ENCODE measurements at regions not wholly inside any gene's neighbourhood (a gene's known extent, or its start where the extent isn't known, plus 50 kb on each side); places are given as distances from the start of the nearest gene placed in this dataset.

DNA sequence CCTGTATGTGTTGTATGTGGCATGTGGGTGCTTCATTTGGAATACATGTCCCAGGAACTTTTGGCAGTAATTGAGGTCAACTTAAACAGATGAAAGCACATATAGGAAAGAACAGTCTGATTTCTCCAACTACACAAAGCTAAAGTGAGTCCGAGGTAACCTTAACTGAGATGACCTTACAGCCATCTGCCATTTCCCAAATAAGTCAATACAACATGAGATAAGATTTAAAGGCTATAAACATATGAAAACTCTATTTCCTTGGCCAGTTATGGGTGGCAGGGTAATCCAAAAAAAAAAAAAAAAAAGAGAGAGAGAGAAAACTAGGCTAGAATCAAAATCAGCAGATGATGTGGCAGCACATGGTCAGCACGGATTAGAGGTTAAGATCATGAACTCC, 1068.3 kb downstream of the KHDRBS2 start:
- TF ChIP-seq, protein P1, sequence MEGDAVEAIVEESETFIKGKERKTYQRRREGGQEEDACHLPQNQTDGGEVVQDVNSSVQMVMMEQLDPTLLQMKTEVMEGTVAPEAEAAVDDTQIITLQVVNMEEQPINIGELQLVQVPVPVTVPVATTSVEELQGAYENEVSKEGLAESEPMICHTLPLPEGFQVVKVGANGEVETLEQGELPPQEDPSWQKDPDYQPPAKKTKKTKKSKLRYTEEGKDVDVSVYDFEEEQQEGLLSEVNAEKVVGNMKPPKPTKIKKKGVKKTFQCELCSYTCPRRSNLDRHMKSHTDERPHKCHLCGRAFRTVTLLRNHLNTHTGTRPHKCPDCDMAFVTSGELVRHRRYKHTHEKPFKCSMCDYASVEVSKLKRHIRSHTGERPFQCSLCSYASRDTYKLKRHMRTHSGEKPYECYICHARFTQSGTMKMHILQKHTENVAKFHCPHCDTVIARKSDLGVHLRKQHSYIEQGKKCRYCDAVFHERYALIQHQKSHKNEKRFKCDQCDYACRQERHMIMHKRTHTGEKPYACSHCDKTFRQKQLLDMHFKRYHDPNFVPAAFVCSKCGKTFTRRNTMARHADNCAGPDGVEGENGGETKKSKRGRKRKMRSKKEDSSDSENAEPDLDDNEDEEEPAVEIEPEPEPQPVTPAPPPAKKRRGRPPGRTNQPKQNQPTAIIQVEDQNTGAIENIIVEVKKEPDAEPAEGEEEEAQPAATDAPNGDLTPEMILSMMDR (IDR thresholded peaks at IDR 0.05): no peak
- TF ChIP-seq POLR2A (IDR thresholded peaks at IDR 0.05) (no peak), EP300 (IDR thresholded peaks at IDR 0.05) (no peak)
- no peaks in the 10 kb centered on the region for H3K9me3 ChIP-seq
- WGBS, 2 donors: 77 to 79% methylated on average over 2 of the region's 2 CpGs
- DNase-seq (ENCODE audit: low spot score in 2 of 2): no peak
- H3K4me1 ChIP-seq: no peaks in the 10 kb centered on the region
- no peaks in the 10 kb centered on the region for H3K27me3 ChIP-seq
- H3K27ac ChIP-seq: no peak overlapping the region
- no peak overlapping the region for H3K4me3 ChIP-seq
- no peaks in the 10 kb centered on the region for H3K36me3 ChIP-seq

- Histone ChIP-seq H3K27ac (no peak overlapping the region), H3K4me1 (no peaks in the 10 kb centered on the region), H3K4me3 (no peak overlapping the region), H3K27me3 (no peaks in the 10 kb centered on the region), H3K36me3 (no peaks in the 10 kb centered on the region), H3K9me3 (peaks cover 0 to 7% (median 3%) of the 10 kb centered on the region in 4 donors)
- 33 to 55% methylated on average over 1 of the region's 1 CpG for WGBS, 2 donors
- no peak for DNase-seq (ENCODE audit: low spot score in 2 of 2)
- no peak for TF ChIP-seq POLR2A (IDR thresholded peaks at IDR 0.05)
- TF ChIP-seq EP300 (IDR thresholded peaks at IDR 0.05): no peak
- TF ChIP-seq, protein P1 (IDR thresholded peaks at IDR 0.05): no peak
Observed at GRCh38 chr6:61210549-61210948, 1075.5 kb downstream of the KHDRBS2 start.

- Histone ChIP-seq H3K36me3 (no peaks in the 10 kb centered on the region), H3K4me3 (no peak overlapping the region), H3K27ac (no peak overlapping the region), H3K9me3 (peaks cover 0 to 52% (median 0%) of the 10 kb centered on the region in 4 donors), H3K27me3 (no peaks in the 10 kb centered on the region), H3K4me1 (no peaks in the 10 kb centered on the region)
- 77 to 100% methylated on average over 1 of the region's 1 CpG for WGBS, 2 donors
- TF ChIP-seq, protein P1 (IDR thresholded peaks at IDR 0.05): no peak
- TF ChIP-seq EP300 (IDR thresholded peaks at IDR 0.05): no peak
- no peak for DNase-seq (ENCODE audit: low spot score in 2 of 2)
Observed at GRCh38 chr6:61203966-61204496, 1082.0 kb downstream of the KHDRBS2 start.

DNA sequence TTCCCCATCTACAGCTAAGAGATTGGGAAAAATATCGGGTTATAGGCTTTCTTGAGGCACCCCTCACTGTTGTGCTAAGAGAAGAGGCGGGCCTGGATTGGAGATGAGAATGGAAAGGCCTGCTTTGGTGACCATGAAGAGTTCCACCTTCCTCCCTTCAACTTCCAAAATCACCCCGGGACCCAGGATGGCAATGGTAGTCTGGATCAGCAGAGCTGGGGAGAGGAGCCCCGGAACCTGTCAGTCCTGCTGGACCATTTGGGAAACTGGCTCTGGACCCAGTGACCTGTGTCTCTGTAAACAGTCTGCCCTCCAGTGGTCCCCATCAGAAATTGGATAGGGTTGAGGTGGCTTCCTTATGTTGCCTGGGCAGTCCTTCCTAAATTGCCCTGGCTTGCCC, 1085.6 kb downstream of the KHDRBS2 start:
- DNase-seq (ENCODE audit: low spot score in 2 of 2): no peak
- no peak overlapping the region for H3K27ac ChIP-seq
- H3K4me1 ChIP-seq: no peaks in the 10 kb centered on the region
- H3K36me3 ChIP-seq: no peaks in the 10 kb centered on the region
- H3K4me3 ChIP-seq: no peak overlapping the region
- no peaks in the 10 kb centered on the region for H3K27me3 ChIP-seq
- 88 to 96% methylated on average over 4 of the region's 4 CpGs for WGBS, 2 donors
- TF ChIP-seq EP300 (IDR thresholded peaks at IDR 0.05) (no peak), POLR2A (IDR thresholded peaks at IDR 0.05) (no peak)
- TF ChIP-seq, protein P1 (IDR thresholded peaks at IDR 0.05): no peak
- H3K9me3 ChIP-seq: peaks cover 0 to 44% (median 0%) of the 10 kb centered on the region in 4 donors

- Histone ChIP-seq H3K4me3 (no peak overlapping the region), H3K27ac (no peak overlapping the region), H3K9me3 (peaks cover 0 to 12% (median 0%) of the 10 kb centered on the region in 4 donors), H3K4me1 (no peaks in the 10 kb centered on the region), H3K27me3 (no peaks in the 10 kb centered on the region), H3K36me3 (no peaks in the 10 kb centered on the region)
- WGBS, 2 donors: 78 to 81% methylated on average over 3 of the region's 3 CpGs
- TF ChIP-seq, protein P1 (IDR thresholded peaks at IDR 0.05): no peak
- TF ChIP-seq EP300 (IDR thresholded peaks at IDR 0.05) (no peak), POLR2A (IDR thresholded peaks at IDR 0.05) (no peak)
- DNase-seq (ENCODE audit: low spot score in 2 of 2): no peak
Observed at GRCh38 chr6:61193771-61194170, 1092.3 kb downstream of the KHDRBS2 start.
